GM21717 (cell line): ENCODE measurements at regions not wholly inside any gene's neighbourhood (a gene's known extent, or its start where the extent isn't known, plus 50 kb on each side); places are given as distances from the start of the nearest gene placed in this dataset.
"Not testable (repeated sequence)": the region's sequence is repeated elsewhere in the genome, so short reads cannot be mapped to it uniquely, and the experiment has no call there.

Source experiments
- ATAC-seq: cut with Tn5 transposase; IDR thresholded peaks from one replicate; pipeline ENCODE4 v1.9.1; 2021; ENCODE audit warnings: mild to moderate bottlenecking, moderate library complexity; ENCODE audit not compliant: unreplicated experiment

GRCh38 chr15:70526221-70526973, 237.0 kb downstream of the UACA start:
- no peak for ATAC-seq

GRCh38 chr15:70525551-70525950, 237.8 kb downstream of the UACA start:
- no peak for ATAC-seq

GRCh38 chr15:70524470-70524869, 238.9 kb downstream of the UACA start:
- no peak for ATAC-seq

- ATAC-seq: no peak
These were observed 239.7 kb downstream of the UACA start for GRCh38 chr15:70523616-70524015.

GRCh38 chr15:70523192-70523591, 240.2 kb downstream of the UACA start:
- no peak for ATAC-seq

- ATAC-seq: no peak
These were observed 240.9 kb downstream of the UACA start for GRCh38 chr15:70522323-70522966.

- ATAC-seq: no peak
These were observed 241.6 kb downstream of the UACA start for GRCh38 chr15:70521576-70522322.

- ATAC-seq: no peak
These were observed 243.7 kb downstream of the UACA start for GRCh38 chr15:70519616-70520015.

GRCh38 chr15:70519004-70519365, 244.4 kb downstream of the UACA start:
- ATAC-seq: no peak

GRCh38 chr15:70518201-70519003, 245.0 kb downstream of the UACA start:
- ATAC-seq: no peak

GRCh38 chr15:70517194-70517590, 246.2 kb downstream of the UACA start:
- ATAC-seq: no peak

- ATAC-seq: no peak
These were observed 246.8 kb downstream of the UACA start for GRCh38 chr15:70516408-70517193.

GRCh38 chr15:70514251-70514650, 249.1 kb downstream of the UACA start:
- no peak for ATAC-seq

- no peak for ATAC-seq
These were observed 249.5 kb downstream of the UACA start for GRCh38 chr15:70513819-70514218.

GRCh38 chr15:70512772-70513362, 250.5 kb downstream of the UACA start:
- ATAC-seq: peak; percentile 56

GRCh38 chr15:70511972-70512587, 251.3 kb downstream of the UACA start:
- ATAC-seq: not testable (repeated sequence)

- no peak for ATAC-seq
These were observed 252.9 kb downstream of the UACA start for GRCh38 chr15:70510433-70510832.

GRCh38 chr15:70509731-70510143, 253.6 kb downstream of the UACA start:
- ATAC-seq: no peak

GRCh38 chr15:70509282-70509662, 254.1 kb downstream of the UACA start:
- ATAC-seq: no peak
